Kidney tubule cell (primary cell): ENCODE measurements at regions not wholly inside any gene's neighbourhood (a gene's known extent, or its start where the extent isn't known, plus 50 kb on each side); places are given as distances from the start of the nearest gene placed in this dataset.
A peak's percentile ranks its signal among the peaks of the same experiment; 100 is the strongest.
"Not testable (repeated sequence)": the region's sequence is repeated elsewhere in the genome, so short reads cannot be mapped to it uniquely, and the experiment has no call there.

Experiments
- DNase-seq: peaks from one replicate; pipeline ENCODE4 v3.0.0-alpha.2; 2018; ENCODE audit warnings: low spot score

DNA sequence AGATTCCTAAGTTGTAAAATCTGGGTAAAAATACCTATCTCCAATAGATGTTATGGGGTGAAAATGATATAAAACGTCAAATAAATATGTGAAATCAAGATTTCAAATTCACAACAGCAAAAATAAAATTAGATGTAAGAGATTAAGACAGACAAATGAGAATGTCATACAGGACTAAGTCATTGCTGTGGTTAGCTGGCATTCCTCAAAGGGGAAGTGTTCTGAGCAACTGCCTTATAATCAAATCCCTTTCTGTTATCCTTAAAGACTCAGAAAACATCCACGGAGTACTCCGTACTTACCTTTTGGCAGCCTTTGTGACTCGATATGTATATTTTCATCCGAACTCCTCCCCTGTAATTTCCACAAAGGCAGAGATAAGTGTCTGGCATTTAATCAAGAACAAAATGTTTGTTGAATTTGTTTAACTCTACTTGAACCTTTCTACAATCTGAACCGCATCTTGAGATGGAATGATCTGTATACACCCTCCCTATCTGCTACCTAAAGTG, 559.6 kb downstream of the GATA3 start:
- DNase-seq, result no peak

DNA sequence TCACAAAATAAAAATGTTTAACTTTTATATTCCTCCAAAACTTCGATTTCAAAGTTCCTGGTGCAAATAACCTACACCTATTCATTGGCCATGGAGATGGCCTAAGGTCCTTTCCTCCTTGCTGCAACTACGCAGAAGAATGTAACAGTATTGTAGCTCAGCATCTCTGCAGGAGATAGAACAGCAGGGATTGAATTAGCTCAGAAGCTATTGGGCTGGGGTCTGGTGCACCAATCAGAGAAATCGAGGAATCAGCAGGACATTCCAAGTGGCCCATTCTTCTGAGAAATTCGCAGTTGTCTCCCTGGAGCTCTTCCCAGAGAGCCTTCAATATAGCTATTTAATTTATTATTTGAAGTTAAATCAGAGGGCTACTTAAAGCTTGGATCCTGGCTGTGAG, 560.6 kb downstream of the GATA3 start:
- DNase-seq, result no peak

DNA sequence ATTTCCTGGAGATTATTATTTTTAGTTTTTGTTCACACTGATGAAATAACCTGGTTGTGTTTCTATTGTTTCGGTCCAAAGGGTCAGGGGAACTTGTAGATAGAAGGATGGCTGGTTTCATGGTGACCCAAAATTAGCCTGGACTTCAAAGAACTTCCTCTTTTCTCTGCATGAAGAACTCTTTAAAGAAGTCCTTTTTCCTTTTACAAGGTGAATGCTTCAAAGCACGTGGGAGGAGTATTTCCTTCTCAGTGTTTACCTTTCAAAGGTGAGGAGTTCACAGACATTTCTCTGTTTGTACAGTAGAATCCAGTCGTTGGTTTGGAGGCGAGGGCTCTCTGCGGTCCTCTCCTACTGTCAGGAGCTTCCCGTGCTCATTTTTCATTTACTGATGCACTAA, 561.7 kb downstream of the GATA3 start:
- DNase-seq, result peak; percentile 57

DNA sequence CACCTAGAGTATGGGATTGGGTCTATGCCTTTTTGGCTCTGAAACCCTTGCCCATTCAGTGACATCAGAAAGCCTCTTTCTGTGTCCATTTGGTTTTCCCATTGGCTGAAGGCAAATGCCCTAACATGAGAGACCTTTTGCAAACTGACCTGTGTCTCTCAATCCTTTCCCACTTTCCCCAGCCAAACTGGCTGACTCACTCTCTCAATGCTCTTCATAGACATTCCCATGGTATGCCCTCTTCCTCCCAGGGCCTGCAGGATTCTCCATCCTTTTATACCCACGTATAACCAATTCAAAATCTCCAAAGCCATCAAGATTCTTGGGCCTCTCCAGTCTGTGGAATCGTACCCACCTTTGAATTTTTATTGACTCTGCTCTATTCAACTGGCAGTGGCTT, 563.3 kb downstream of the GATA3 start:
- DNase-seq, result peak; percentile 7

DNA sequence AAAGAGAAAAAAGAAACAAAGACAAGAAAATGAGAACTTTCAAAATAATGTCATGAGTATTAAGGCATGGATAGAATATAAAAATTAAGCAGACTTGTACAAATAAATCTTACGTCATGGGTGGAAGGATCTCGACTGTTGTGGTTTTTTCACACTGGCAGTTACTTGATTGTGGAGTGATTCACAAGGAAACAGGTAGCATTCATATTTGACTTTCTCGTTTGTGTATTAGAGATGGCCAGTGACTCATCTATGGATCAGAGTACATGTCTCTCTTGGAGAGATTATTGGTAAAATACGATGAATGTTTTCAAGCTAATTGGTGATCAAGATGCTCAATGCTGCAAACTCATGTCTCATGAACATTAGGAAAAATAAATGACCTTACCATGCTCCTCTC, 564.3 kb downstream of the GATA3 start:
- DNase-seq, result peak; percentile 65

DNA sequence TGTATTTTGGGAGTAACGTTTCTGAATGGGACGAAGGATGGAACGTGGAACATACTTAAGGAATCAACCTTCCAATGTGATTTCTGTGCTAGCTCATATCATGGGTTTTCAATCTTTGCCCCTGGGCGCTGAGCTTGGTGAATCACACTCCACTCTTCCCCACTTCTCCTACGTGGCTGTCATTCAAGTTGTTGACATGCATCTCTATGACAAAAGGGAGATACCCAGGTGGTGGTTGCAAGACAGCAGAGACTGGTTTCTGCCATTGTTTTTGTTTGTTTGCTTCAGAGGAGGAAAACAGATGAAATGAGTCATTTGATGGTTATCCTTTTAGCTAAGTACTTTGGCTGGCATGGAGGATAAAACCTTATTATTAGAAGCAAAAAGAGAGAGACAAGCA, 573.9 kb downstream of the GATA3 start:
- peak; percentile 54 for DNase-seq

DNA sequence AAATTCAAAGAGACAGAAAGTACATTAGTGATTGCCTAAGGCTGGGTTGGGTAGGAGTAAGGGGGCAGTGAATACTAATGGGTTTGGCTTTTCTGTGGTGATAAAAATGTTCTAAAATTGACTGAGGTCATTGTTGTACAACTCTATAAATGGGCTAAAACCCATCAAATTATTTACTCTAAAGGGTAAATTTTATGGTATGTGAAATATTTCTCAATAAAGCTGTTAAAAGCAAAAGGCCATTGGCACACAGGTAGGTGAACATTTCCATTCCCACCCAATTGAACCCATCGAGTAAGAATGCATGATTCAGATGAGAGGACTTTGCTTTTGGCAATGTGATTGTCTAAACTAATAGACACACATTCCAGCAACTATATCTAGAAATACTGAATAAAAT, 579.4 kb downstream of the GATA3 start:
- no peak for DNase-seq

DNA sequence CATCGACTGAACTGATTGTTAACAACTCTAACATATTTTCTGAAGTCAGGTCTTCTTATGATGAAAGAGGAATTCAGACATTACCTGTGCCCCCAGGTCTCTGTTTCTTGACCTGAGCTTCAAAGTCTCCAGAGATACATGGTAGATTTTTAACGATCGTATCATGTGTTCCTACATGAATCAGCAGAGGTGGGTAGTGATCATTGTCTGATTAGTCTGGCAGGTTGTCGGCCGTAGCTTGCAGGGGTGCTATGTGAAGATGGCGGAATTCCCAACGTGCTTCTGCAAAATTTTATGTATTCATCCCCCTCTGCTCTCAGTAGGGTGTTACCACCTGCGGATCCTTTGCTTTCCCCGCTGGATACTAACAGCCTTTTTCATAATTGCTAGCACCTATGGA, 581.9 kb downstream of the GATA3 start:
- no peak for DNase-seq

DNA sequence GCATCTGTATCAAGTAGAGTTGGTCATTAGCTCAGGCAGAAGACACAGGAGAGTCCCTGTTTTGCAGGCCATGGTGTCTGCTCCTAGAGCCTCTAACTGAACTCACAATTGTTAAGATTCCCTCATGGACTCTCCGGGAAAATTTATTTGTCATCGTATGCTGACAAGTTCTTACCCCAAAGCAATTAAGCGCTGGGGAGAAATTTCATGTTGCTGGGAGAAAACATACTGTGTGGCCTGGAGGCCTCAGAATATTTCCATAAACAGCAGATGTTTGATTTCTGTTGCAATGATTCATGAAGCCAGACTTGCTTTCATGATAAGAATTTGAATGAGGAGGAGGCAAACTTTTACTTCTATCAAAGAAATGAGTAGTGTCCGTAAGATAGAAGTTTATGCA, 583.2 kb downstream of the GATA3 start:
- no peak for DNase-seq

DNA sequence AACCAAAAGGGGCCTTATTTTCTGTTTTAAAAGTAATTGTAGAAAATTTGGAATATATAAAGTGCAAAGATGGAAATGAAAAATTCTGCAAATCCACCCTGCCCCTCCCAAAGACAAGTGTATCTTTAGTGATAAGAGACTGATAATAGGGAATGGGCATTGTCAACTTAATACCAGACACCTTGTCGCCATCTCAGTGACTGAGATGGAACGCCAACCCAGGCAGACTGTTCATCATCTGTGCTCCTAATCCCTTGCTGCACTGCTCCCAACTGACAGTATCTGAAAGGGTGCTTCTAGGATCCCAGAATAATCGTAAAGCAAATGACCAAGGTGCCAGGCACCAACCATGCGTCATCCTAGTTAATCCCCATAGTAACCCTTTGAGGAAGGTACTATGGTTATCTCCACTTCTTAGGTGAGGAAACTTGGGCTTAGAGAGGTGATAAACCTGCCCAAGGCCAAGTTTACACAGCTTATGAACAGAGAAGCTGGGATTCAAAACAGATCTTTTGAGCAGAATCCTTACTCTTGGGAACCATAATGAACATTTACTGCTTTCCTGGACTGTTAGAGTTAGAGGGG, 583.7 kb downstream of the GATA3 start:
- no peak for DNase-seq

DNA sequence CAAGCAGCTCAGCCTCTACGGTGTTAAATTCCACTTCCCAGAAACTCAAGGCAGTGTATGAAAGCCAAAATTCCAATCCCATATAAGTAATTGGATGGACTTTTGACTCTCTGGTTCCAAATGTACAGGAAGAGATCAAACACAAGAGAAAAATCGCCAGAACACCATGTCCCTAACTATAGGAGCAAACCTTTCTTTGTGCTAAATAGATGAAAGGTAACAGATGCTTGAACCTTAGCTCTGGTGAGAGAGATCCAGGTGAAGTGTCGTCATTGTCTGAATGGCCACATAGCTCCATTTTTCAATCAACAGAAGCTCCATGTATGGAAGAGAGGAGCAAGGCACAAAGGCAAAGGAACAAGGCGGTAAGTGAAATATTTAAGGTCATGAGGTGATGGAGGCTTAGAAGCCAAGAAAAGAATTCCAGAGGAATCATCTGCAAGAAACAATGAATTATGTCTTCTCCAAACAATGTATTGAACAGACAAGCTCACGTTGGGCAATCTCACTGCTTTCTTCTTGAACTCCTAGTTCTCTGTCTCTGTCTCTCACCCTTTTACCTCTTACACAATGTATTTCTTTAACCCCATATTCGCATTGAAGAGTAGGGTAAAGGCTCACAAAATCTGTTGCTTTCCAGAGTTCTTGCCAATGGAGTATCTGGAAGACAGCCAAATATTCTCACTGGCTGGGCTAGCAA, 585.1 kb downstream of the GATA3 start:
- DNase-seq, result no peak

DNA sequence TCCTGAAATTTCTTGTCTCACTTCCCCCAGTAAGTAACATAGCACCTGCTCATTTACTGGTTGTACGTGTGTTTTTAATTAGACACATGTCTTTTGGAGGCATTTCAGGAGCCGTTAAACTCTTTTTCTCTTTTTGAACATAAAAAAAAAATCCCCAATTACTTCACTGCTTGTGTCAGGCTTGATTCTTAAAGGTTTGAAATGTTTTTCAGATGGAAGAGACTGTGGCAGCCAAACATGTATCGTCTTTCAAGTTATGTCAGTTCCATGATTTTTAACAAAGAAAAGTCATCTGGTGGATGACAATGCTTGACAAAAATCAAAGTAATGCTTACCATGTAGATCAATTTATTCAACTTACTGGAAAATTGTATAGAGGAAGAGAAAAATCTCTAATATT, 585.8 kb downstream of the GATA3 start:
- no peak for DNase-seq

DNA sequence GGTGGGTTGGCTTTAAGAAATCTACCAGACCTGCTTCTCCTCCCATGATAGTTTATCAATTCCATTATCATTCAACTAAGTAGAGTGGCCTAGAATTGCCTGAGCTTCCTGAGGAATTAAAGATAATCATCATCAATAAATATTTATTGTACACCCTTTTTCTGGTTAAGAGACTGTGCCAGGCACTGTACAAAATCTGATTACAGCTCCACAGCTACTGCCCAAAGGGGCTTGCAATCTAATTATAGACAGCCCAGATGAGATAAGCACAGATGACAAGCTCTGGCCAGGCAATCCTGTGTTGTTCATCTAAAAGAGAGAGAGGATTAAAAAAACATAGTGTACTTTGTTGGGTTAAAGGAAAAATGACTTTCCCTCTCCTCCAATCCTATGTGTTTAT, 586.4 kb downstream of the GATA3 start:
- DNase-seq, result no peak

DNA sequence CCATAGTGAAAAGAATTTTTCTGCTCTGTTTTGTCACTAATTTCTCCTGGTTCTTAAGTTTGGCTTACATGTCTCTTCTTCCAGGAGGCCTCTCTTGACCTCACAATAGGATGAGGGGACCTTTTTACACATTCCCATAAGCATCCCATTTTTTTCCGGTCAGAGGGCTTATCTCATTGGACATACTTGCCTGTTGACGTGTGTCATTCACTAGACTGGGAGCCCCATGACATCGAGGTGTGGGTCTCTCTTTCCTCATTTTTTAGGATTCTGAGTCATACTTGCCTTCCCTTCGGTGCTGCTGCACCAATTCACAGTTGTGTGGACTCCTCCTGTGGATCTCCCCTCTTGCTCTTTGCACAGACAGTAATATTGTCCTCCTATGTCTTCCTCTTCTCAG, 601.8 kb downstream of the GATA3 start:
- DNase-seq, result no peak

DNA sequence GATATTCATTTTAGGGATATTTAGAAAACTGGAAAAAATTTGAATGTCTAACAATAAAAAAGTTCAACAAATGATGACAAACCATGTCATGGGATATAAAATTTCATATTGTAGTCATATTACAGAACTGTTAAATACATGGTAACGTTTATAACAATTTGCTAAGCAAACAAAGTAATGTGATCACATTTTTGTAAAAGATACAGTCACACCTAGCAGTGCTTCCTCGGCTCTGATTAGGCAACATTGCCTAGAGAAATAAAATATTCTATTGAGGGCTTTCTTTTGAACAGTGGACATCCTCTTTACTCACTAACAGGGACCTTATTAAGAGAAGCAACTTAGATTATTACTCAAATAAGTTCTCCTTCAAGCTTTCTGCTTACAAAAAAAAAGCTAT, 605.5 kb downstream of the GATA3 start:
- DNase-seq, result no peak

DNA sequence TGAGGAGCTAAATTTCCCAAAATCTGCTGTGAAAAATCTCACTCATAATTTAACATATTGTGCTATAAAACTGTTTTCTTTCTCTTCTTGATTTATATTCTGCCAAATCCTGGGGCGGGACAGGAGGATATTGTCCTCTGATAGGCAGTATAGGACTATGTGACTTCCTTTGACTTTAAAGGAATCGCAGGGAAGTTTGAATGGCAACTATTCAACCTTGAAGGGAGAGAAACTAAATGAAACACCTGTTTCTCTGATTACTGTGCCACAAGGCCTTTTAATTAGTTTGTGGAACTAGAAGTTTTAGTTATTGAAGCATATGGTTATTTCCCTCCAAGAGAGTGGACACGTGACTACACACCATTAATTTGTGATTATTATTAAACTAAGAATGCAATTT, 607.4 kb downstream of the GATA3 start:
- no peak for DNase-seq

DNA sequence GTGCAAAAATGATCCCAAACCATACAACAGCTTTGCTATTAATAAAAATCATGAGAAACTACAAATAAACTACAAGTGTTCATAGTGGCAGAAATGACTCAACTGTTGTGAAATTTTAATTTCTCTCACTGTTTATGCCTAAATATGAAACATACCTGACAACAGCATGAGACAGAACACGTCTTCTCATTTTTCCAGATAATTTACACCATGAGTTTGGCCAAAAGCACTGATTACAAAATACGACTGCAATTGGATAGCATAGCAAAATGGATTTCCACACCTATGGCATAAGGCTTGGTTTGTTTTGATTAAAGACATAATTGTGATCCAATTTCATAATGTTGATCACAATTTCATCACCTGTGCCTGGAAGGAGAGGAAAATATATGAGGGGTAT, 608.6 kb downstream of the GATA3 start:
- DNase-seq, result no peak

DNA sequence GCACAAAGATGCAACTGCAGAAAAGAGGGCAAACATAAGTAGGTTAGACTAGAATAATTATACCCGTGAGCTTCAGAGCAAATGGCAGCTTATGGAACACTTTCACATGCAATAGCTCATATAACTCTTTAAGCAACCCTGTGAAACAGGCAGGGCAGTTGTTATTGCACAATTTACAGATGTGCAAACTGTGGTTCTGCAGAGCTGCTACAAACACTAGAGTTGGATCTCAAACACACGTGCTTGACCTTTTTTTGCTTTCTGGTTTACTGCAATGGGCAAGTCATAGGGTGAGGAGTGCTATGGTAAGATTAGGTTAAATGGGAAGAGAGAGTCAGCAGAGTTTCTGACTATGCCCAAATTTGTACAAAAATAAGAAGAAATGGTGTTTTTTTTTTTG, 610.8 kb downstream of the GATA3 start:
- DNase-seq, result no peak

DNA sequence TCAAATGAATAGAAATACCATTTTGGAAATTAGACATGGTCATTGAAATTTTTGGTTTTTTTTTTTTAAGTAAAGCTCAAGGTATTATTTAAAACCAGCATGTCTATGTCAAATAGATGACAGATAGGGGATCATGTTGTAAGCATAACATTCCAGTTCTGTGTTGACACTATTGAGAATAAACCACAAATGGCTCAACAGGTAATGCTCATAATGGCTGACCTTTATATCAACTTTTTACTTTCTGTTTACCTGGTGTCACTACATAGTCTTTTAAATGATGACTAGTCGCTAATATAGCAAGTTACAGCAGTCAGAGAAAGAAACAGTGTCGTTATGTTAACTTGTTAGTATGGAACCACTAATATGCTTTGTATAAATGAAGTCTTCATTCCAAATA, 616.0 kb downstream of the GATA3 start:
- DNase-seq, result no peak

DNA sequence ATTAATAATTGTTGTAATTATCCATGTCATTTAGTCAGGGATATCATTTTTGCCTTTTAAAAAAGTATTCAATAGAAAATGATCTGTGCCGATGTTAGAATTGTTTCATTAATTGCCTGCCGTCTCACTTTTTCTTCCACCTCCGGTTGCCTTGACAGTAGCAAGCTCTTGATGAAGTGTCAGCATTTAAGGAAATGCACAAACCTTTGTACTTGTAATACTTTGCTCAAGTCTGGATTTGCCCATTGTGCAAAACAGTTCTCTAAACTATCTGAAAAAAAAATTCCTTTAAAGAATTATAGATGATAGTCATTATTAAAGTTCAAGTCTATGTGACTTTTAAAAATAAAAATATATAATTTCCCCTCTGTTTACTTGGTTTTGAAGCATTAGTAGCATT, 619.7 kb downstream of the GATA3 start:
- no peak for DNase-seq

DNA sequence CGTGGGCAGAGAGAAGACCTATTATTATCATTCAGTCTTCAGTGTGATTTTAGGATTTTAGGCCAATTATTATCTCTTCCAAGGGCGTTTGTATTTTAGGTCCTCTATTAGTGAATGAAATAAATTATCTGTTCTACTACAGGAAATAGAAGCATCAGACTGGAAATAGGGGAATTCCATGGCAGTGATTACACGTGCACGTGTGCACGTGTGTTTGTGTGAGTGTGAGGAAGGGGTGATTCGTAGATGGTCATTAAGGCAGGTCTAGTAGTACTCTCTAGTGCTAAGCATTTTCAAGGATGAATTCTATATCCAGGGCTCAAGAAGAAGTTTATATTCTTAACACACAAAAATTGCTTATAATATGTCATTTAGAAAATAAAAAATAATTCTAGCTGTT, 623.2 kb downstream of the GATA3 start:
- DNase-seq, result peak; percentile 48

DNA sequence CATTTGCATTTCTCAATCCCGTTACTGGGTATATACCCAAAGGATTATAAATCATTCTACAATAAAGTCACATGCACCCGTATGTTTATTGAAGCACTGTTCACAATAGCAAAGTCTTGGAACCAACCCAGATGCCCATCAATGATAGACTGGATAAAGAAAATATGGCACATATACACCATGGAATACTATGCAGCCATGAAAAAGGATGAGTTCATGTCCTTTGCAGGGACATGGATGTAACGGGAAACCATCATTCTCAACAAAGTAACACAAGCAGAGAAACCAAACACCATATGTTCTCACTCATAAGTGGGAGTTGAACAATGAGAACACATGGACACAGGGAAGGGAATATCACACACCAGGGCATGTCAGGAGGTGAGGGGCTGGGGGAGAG, 630.4 kb downstream of the GATA3 start:
- DNase-seq, result not testable (repeated sequence)

DNA sequence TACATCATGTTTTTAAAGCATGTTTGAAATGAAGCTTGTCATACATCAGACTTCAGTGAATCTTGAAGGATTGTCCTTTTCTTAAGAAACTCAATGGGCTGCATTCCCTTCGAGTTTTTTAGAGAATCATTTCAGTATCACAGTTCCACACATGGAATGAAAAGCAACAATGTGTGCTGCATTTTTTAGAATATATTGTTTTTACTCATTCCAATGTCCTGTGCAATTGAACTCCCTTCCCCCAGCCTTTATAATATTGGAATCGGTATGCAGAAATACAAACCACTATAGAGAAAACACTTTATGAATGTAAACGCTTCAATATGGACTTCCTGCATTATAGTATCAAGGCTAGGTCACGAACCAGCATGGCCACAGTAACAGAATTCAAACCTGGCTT, 634.4 kb downstream of the GATA3 start:
- no peak for DNase-seq

DNA sequence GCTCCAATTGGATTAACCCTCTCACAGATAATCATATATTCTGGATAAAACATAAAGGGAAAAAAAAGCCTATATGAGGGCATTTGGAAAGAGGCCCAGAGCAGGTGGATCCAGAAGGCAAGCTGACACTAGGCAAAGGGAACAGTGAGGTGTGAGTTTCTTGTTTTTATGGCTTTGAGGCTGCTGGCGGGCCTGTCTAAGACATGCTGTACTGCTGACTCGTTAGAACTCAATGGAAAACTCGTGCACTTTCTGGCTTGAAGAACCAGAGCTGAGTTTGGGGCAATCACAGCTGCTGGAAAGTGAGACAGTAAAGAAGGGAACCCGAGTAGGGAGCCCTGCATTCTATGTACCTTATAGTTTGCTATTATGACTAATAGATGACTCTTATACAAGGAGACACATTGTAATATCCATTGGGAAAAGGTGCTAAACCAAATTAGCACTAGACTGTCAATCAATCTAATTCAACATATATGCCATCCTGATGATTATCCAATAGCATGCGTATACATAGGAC, 637.1 kb downstream of the GATA3 start:
- no peak for DNase-seq
